Stimulated activated CD8-positive, alpha-beta memory T cell treated with anti-CD3 and anti-CD28 coated beads, Interleukin-4, amount 100 ng/mL, for 24 hours (primary cell): ENCODE measurements at regions not wholly inside any gene's neighbourhood (a gene's known extent, or its start where the extent isn't known, plus 50 kb on each side); places are given as distances from the start of the nearest gene placed in this dataset.
"Not testable (repeated sequence)": the region's sequence is repeated elsewhere in the genome, so short reads cannot be mapped to it uniquely, and the experiment has no call there.

Experiments used
- DNase-seq: peaks from one replicate; pipeline ENCODE4 v3.0.0-alpha.2; 2020; ENCODE audit warnings: low read depth

DNA sequence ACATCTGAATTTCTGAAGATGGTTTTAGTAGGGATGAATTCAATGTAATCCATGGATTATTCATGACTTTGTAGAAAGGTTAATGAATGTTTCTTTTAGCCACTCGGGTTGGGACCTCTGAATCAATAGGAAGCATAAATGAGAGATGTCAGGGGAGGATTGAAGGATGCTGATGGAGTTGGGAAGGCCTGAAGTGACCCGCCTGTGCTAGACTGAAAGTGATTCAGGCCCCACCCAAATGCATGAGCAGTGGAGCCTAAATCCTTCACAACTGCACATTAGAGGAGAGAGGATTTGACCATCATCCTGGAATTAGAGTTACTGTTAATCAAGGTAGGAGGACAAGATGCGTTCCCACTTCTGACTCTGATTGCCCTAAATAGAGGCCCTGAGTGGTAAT is 162.2 kb upstream of the PTPN20 start:
- DNase-seq = not testable (repeated sequence)

GRCh38 chr10:46749470-46749869 is 161.8 kb upstream of the PTPN20 start:
- DNase-seq = not testable (repeated sequence)

DNA sequence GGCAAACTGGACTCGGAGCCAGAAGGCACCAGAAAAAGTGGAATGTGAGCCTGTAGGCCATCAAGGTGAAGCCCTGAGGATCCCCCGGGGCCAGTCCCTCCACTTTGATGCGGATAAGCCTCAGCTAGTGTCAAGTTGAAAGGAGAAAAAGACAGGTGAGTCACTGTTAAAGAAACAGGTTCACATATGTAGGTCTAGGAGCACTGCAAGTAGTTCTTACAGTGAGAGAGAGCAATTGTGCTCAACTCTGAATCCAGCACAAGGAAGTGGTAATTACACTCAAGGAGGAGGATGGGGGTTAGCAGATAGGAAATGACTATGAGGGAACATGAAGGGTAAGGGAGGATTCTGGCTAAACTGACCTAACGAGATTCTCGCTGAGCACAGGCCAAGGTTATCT is 157.5 kb upstream of the PTPN20 start:
- DNase-seq = not testable (repeated sequence)

- not testable (repeated sequence) for DNase-seq
These were observed 149.8 kb upstream of the PTPN20 start for GRCh38 chr10:46761471-46761870.

DNA sequence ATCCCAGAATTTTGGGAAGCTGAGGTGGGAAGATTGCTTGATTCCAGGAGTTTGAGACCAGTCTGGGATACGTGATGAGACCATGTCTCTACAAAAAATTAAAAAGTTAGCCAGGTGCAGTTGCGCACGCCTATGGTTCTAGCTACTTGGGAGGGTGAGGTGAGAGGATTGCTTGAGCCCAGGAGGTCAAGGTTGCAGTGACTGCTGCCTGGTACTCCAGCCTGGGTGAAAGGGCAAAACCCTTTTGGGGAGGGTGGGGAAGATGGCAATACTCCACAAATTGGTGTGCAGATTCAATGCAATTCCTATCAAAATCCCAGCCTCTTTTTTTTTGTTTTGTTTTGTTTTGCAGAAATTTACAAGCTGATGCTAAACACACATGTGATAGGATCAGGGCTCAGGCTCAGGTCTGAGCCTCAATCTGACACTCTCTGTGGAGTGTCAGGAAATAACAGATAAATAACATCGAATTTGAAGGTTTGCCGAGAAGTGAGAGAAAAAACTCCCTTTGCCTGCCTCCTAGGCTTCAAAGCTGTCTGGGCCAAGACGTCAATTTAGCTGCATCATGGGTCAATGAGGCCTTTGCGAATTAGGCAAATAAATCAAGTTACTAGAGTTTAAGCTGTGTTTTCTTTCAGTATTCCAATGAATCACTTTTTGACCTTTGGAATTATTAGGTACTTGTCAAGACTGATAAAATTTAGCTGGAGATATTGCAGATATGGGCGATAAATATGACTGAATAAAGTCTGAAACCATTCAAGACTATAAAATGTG is 142.5 kb upstream of the PTPN20 start:
- not testable (repeated sequence) for DNase-seq

GRCh38 chr10:46773178-46773896 is 137.9 kb upstream of the PTPN20 start:
- DNase-seq = not testable (repeated sequence)

- DNase-seq = peak; percentile 33
These were observed 137.4 kb upstream of the PTPN20 start for GRCh38 chr10:46773897-46774236.

- DNase-seq = not testable (repeated sequence)
These were observed 136.9 kb upstream of the PTPN20 start for GRCh38 chr10:46774366-46774765.

GRCh38 chr10:46774945-46775667 is 136.1 kb upstream of the PTPN20 start:
- not testable (repeated sequence) for DNase-seq

- DNase-seq = not testable (repeated sequence)
These were observed 135.6 kb upstream of the PTPN20 start for GRCh38 chr10:46775668-46776059.

DNA sequence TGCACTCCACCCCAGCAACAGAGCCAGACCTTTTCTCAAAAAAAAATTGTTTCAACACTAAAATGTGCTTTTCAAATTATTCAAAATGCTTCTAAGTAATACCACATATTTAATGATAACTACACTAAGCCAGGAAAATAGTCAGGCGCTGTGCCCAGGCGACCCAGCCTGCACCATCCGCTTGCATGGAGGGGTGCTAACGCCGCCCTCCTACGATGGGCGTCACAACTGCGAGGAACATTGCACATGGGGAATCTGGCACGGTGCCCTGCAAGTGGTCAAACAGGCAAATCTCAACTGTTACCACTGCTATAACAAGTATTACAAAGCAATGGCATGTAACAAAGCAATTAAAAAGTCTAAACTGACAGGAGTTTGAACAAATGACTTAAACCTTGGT is 131.7 kb upstream of the PTPN20 start:
- not testable (repeated sequence) for DNase-seq

DNA sequence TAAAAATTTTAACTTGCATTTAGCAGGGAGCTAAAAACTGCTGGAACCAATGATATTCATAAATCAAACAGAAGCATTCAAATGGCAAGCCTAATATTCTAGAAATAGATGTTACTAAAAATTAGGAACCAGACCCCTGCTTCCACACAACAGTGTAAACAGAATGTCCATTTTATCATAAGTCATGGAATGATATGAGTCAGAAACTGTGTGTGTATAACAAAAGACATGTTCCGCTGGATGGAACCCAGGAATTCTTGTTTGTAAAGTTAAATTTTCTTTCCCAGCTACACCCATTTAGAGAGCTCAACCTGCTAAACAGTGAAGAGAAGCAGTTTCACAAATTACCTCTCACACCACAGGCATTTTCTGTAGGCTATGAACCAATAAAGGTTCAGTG is 131.1 kb upstream of the PTPN20 start:
- DNase-seq = not testable (repeated sequence)

GRCh38 chr10:46781001-46781400 is 130.2 kb upstream of the PTPN20 start:
- not testable (repeated sequence) for DNase-seq

DNA sequence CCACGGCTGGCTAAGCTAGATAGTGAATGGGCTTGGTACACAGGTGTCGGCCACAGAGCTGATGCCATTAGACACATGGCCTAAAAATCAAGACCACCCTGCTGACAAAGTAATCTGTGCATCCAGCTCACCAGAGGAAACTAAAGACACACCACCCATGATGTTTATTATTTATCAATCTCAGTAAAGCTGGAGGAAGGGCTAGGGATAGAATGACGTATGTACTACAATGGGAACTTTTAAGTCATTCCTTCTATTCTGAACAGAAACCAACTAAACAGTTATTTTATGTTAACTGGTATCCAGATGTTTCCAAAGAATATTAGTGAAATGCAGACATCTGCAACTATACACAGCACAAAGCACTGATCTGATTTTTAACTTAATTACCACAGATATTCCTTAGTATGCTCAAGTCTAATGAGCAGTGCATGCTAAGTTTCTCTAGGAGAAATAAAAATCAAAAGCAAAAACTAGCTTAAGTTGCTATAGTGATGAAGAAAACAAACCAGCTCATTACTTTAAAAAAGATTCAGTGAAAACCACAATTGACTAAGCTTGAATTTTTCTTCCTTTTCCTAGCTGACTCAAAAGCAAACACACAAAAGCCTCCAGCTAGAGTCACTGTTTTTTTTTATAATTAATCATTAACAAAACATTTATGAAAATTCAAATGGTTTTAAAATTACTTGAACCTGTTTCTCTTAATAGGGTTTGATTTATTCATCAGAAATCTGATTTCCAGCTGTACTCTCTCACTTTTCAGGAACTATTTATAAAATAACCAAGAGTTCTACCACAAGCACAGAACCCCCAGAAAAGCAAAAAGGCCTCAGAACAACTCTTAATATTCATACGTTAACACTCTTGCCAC is 129.0 kb upstream of the PTPN20 start:
- not testable (repeated sequence) for DNase-seq

DNA sequence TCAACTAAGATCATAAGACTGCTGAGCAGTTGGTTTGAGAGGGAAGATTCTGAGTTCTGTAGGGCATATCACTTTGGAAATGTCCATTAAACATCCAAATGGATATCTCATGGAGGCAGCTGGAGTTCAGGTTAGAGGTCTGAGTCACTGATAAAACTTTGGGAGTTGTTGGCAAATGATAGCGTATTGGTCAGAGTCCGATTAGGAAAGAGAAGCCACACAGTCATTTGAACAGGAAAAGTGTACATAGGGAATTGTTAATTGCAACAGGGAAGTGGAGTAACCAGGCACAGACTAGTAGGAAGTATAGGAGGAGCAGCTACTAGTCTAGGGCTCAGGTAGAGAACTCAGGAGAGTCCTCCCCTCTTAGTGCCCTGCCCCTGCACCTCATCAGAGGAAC is 126.6 kb upstream of the PTPN20 start:
- DNase-seq = not testable (repeated sequence)

GRCh38 chr10:46786125-46786517 is 125.1 kb upstream of the PTPN20 start:
- DNase-seq = not testable (repeated sequence)

- DNase-seq = peak; percentile 53
These were observed 124.5 kb upstream of the PTPN20 start for GRCh38 chr10:46786518-46787320.

GRCh38 chr10:46787321-46787615 is 124.0 kb upstream of the PTPN20 start:
- DNase-seq = peak; percentile 7

- not testable (repeated sequence) for DNase-seq
These were observed 118.4 kb upstream of the PTPN20 start for GRCh38 chr10:46792657-46793357.

- not testable (repeated sequence) for DNase-seq
These were observed 114.9 kb upstream of the PTPN20 start for GRCh38 chr10:46796351-46796750.
